Epithelial cell of proximal tubule (primary cell): ENCODE measurements at regions not wholly inside any gene's neighbourhood (a gene's known extent, or its start where the extent isn't known, plus 50 kb on each side); places are given as distances from the start of the nearest gene placed in this dataset.

ENCODE experiments used
- DNase-seq: peaks from one replicate; pipeline ENCODE4 v3.0.0-alpha.2; 2011; ENCODE audit warnings: low read depth
- H3K4me3 ChIP-seq: 2 replicates; pipeline ENCODE4 v1.5.1; 2011; ENCODE audit warnings: low read depth, mild to moderate bottlenecking, low read length
- CTCF ChIP-seq: conservative IDR thresholded peaks from 2 replicates; pipeline ENCODE4 v1.5.1; 2012; ENCODE audit warnings: low read depth, mild to moderate bottlenecking, low read length

GRCh38 chrY:19065119-19065518 lies 291.6 kb upstream of the HSFY2 start:
- no peak for TF ChIP-seq CTCF
- no peak overlapping the region for H3K4me3 ChIP-seq
- no peak for DNase-seq

GRCh38 chrY:19059733-19060132 lies 286.2 kb upstream of the HSFY2 start:
- no peak for DNase-seq
- TF ChIP-seq CTCF, result no peak
- H3K4me3 ChIP-seq, result no peak overlapping the region

GRCh38 chrY:19058831-19059370 lies 285.4 kb upstream of the HSFY2 start:
- H3K4me3 ChIP-seq, result no peak overlapping the region
- no peak for TF ChIP-seq CTCF
- DNase-seq, result no peak

GRCh38 chrY:19056138-19056469 lies 282.6 kb upstream of the HSFY2 start:
- DNase-seq, result no peak
- H3K4me3 ChIP-seq, result no peak overlapping the region
- no peak for TF ChIP-seq CTCF

GRCh38 chrY:19055232-19056137 lies 281.9 kb upstream of the HSFY2 start:
- H3K4me3 ChIP-seq, result no peak overlapping the region
- DNase-seq, result no peak
- no peak for TF ChIP-seq CTCF

- TF ChIP-seq CTCF, result no peak
- DNase-seq, result no peak
- H3K4me3 ChIP-seq, result no peak overlapping the region
These were observed 280.3 kb upstream of the HSFY2 start for GRCh38 chrY:19053806-19054205.

- no peak for TF ChIP-seq CTCF
- no peak overlapping the region for H3K4me3 ChIP-seq
- DNase-seq, result no peak
These were observed 277.5 kb upstream of the HSFY2 start for GRCh38 chrY:19051021-19051420.
